Fibroblast of lung (primary cell): ENCODE measurements at regions not wholly inside any gene's neighbourhood (a gene's known extent, or its start where the extent isn't known, plus 50 kb on each side); places are given as distances from the start of the nearest gene placed in this dataset.

Experiments
- EZH2 ChIP-seq: IDR thresholded peaks from 2 replicates; pipeline ENCODE4 v1.5.1; 2012; ENCODE audit warnings: low read length, control low read depth, mild to moderate bottlenecking; ENCODE audit errors: missing control alignments
- TF ChIP-seq, protein P1 (sequence below), 2 donors: IDR thresholded peaks in 1 of 2; conservative IDR thresholded peaks in 1 of 2; 1 replicate in 1 of 2; 2 replicates in 1 of 2; pipeline ENCODE4 v1.5.1; 2011 to 2012; ENCODE audit warnings: low read length in 2 of 2, control low read depth in 1 of 2, inconsistent platforms in 1 of 2, low read depth in 1 of 2, mild to moderate bottlenecking in 1 of 2

DNA sequence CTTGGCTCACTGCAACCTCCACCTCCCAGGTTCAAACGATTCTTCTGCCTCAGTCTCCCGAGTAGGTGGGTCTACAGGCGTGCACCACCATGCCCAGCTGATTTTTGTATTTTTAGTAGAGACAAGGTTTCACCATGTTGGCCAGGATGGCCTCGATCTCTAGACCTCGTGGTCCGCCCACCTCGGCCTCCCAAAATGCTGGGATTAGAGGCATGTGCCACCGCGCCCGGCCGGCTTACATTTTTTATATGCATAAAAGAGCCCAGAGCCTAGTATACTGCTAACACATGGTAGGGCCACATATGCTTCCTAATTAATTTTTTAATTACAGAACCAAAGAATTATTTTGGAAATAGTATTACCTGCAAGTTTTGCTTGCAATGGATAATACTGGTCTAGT, 1325.4 kb downstream of the PLA2G4A start:
- TF ChIP-seq, protein P1, sequence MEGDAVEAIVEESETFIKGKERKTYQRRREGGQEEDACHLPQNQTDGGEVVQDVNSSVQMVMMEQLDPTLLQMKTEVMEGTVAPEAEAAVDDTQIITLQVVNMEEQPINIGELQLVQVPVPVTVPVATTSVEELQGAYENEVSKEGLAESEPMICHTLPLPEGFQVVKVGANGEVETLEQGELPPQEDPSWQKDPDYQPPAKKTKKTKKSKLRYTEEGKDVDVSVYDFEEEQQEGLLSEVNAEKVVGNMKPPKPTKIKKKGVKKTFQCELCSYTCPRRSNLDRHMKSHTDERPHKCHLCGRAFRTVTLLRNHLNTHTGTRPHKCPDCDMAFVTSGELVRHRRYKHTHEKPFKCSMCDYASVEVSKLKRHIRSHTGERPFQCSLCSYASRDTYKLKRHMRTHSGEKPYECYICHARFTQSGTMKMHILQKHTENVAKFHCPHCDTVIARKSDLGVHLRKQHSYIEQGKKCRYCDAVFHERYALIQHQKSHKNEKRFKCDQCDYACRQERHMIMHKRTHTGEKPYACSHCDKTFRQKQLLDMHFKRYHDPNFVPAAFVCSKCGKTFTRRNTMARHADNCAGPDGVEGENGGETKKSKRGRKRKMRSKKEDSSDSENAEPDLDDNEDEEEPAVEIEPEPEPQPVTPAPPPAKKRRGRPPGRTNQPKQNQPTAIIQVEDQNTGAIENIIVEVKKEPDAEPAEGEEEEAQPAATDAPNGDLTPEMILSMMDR (conservative IDR thresholded peaks at IDR 0.05 in 1 of 2, IDR thresholded peaks at IDR 0.05 in 1 of 2; ENCODE audit: low read depth in 1 of 2, low read length in 2 of 2), result no peak
- TF ChIP-seq EZH2, result no peak
